Kidney (tissue), 13 donors: ENCODE measurements at regions not wholly inside any gene's neighbourhood (a gene's known extent, or its start where the extent isn't known, plus 50 kb on each side); places are given as distances from the start of the nearest gene placed in this dataset.

ENCODE experiments used
- DNase-seq, 5 donors: peaks; one replicate each; pipeline ENCODE4 v3.0.0-alpha.2; 2013 to 2020
- FAIRE-seq: peaks from 2 replicates; lab custom pipeline; 2012; peaks lifted over from hg19 to GRCh38; lab: Jason Lieb, UNC
- H3K27ac ChIP-seq, 2 donors: one replicate each; pipeline ENCODE4 v1.7.0; 2013; ENCODE audit warnings: low read depth in 2 of 2, low read length in 2 of 2, inconsistent platforms in 1 of 2
- H3K27me3 ChIP-seq: one replicate; pipeline ENCODE4 v1.7.1; 2013; ENCODE audit warnings: low read length, inconsistent platforms; ENCODE audit not compliant: control insufficient read depth, insufficient read depth
- H3K36me3 ChIP-seq, 3 donors: one replicate each; pipeline versions ENCODE4 v1.7.0 to v1.7.1; 2013; ENCODE audit warnings: low read length in 3 of 3, control low read depth in 1 of 3, inconsistent platforms in 1 of 3; ENCODE audit not compliant: insufficient read depth in 3 of 3, control insufficient read depth in 2 of 3
- H3K4me1 ChIP-seq, 3 donors: one replicate each; pipeline versions ENCODE4 v1.7.0 to v1.7.1; 2013; ENCODE audit warnings: low read length in 3 of 3, inconsistent platforms in 1 of 3, low read depth in 1 of 3; ENCODE audit not compliant: control insufficient read depth in 2 of 3, insufficient read depth in 2 of 3
- H3K4me3 ChIP-seq, 3 donors: one replicate each; pipeline versions ENCODE4 v1.7.0 to v1.8.1; 2013; ENCODE audit warnings: low read length in 3 of 3, control low read depth in 1 of 3, inconsistent platforms in 1 of 3
- H3K9ac ChIP-seq, 3 donors: one replicate each; pipeline versions ENCODE4 v1.7.0 to v1.7.1; 2013; ENCODE audit warnings: low read length in 3 of 3, control low read depth in 1 of 3, inconsistent platforms in 1 of 3
- H3K9me3 ChIP-seq, 3 donors: one replicate each; pipeline versions ENCODE4 v1.7.0 to v1.7.1; 2013; ENCODE audit warnings: low read length in 3 of 3, control low read depth in 1 of 3, inconsistent platforms in 1 of 3; ENCODE audit not compliant: control insufficient read depth in 2 of 3, insufficient read depth in 1 of 3
- intact Hi-C: fragments of 100-400 bp; cut with DNase I; formaldehyde crosslinking; loops from one replicate; pipeline ENCODE4 v1.11.1; 2022
- TF ChIP-seq, protein P1 (sequence below): IDR thresholded peaks from 3 replicates; pipeline ENCODE4 v1.5.1; 2012; ENCODE audit warnings: mild to moderate bottlenecking, moderate library complexity, borderline replicate concordance; ENCODE audit not compliant: insufficient read depth; ENCODE audit errors: extremely low read depth
- donor health status: control.
- donor health status: control.
- donor health status: control.
- donor health status: control.
- donor health status: control.
- donor health status: DM: yes; HTN: yes; CAD: no.
- donor health status: Normal renal cell carcinoma (clear cell type).

- no peaks in the 10 kb centered on the region for H3K27me3 ChIP-seq
- no peaks in the 10 kb centered on the region for H3K36me3 ChIP-seq
- DNase-seq = no peak
- TF ChIP-seq, protein P1, sequence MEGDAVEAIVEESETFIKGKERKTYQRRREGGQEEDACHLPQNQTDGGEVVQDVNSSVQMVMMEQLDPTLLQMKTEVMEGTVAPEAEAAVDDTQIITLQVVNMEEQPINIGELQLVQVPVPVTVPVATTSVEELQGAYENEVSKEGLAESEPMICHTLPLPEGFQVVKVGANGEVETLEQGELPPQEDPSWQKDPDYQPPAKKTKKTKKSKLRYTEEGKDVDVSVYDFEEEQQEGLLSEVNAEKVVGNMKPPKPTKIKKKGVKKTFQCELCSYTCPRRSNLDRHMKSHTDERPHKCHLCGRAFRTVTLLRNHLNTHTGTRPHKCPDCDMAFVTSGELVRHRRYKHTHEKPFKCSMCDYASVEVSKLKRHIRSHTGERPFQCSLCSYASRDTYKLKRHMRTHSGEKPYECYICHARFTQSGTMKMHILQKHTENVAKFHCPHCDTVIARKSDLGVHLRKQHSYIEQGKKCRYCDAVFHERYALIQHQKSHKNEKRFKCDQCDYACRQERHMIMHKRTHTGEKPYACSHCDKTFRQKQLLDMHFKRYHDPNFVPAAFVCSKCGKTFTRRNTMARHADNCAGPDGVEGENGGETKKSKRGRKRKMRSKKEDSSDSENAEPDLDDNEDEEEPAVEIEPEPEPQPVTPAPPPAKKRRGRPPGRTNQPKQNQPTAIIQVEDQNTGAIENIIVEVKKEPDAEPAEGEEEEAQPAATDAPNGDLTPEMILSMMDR = no peak
- FAIRE-seq = no peak
- H3K4me1 ChIP-seq = no peaks in the 10 kb centered on the region
- H3K9ac ChIP-seq = no peak overlapping the region
- intact Hi-C loops = no loop called here
- H3K27ac ChIP-seq = no peak overlapping the region
- H3K4me3 ChIP-seq = no peak overlapping the region
- no peaks in the 10 kb centered on the region for H3K9me3 ChIP-seq
These were observed 228.7 kb upstream of the SKOR2 start for GRCh38 chr18:47480166-47480565.

DNA sequence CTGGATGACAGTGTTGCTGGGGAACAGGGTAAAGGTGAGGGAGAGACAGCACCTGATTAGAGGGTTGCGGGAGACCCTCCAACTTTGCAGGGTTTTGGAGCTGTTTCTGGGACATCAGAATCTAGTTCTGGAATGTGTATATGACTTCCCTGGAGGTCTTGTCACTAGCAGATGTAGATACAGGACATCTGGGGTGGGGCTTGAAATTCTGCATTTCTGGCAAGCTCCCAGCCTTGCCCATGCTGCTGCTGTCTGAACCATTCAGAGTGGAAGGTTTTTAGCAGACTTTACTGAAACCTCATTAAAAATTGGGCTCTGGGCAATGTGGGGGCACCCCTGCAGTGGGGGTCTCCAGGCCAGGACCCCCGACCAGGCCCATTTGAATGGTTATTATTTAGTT is 220.3 kb upstream of the SKOR2 start:
- DNase-seq = no peak
- Histone ChIP-seq H3K9me3 (no peaks in the 10 kb centered on the region), H3K4me1 (no peaks in the 10 kb centered on the region), H3K27ac (no peak overlapping the region), H3K9ac (no peak overlapping the region), H3K27me3 (no peaks in the 10 kb centered on the region), H3K36me3 (no peaks in the 10 kb centered on the region), H3K4me3 (no peak overlapping the region)
- intact Hi-C loops = no loop called here
- TF ChIP-seq, protein P1 = no peak
- no peak for FAIRE-seq

- Histone ChIP-seq H3K27me3 (no peaks in the 10 kb centered on the region), H3K27ac (no peak overlapping the region), H3K9ac (no peak overlapping the region), H3K9me3 (no peaks in the 10 kb centered on the region), H3K4me1 (no peaks in the 10 kb centered on the region), H3K36me3 (no peaks in the 10 kb centered on the region), H3K4me3 (no peak overlapping the region)
- intact Hi-C loops = no loop called here
- no peak for FAIRE-seq
- TF ChIP-seq, protein P1 = no peak
- no peak for DNase-seq
These were observed 219.5 kb upstream of the SKOR2 start for GRCh38 chr18:47470941-47471340.

GRCh38 chr18:47469576-47469975 is 218.1 kb upstream of the SKOR2 start:
- H3K36me3 ChIP-seq = no peaks in the 10 kb centered on the region
- TF ChIP-seq, protein P1 = no peak
- no peak overlapping the region for H3K27ac ChIP-seq
- no peak for FAIRE-seq
- H3K9me3 ChIP-seq = no peaks in the 10 kb centered on the region
- H3K4me3 ChIP-seq = no peak overlapping the region
- no peak overlapping the region for H3K9ac ChIP-seq
- DNase-seq = no peak
- intact Hi-C loops = no loop called here
- no peaks in the 10 kb centered on the region for H3K27me3 ChIP-seq
- no peaks in the 10 kb centered on the region for H3K4me1 ChIP-seq
